IPS-18a (cell line): ENCODE measurements at regions not wholly inside any gene's neighbourhood (a gene's known extent, or its start where the extent isn't known, plus 50 kb on each side); places are given as distances from the start of the nearest gene placed in this dataset.

Experiments
- H3K27ac ChIP-seq: one replicate; pipeline ENCODE4 v1.5.1; 2013; ENCODE audit warnings: low read length
- H3K27me3 ChIP-seq: one replicate; pipeline ENCODE4 v1.6.1; 2013; ENCODE audit warnings: mild to moderate bottlenecking, low read length; ENCODE audit not compliant: control insufficient read depth, insufficient read depth
- H3K36me3 ChIP-seq: one replicate; pipeline ENCODE4 v1.6.1; 2013; ENCODE audit warnings: low read depth, low read length; ENCODE audit not compliant: control insufficient read depth
- H3K4me1 ChIP-seq: one replicate; pipeline ENCODE4 v1.6.1; 2013; ENCODE audit warnings: low read depth, low read length; ENCODE audit not compliant: control insufficient read depth
- H3K4me3 ChIP-seq: one replicate; pipeline ENCODE4 v1.5.1; 2013; ENCODE audit warnings: low read length
- H3K9ac ChIP-seq: one replicate; pipeline ENCODE4 v1.6.1; 2013; ENCODE audit warnings: mild to moderate bottlenecking, low read length, moderate library complexity
- H3K9me3 ChIP-seq: one replicate; pipeline ENCODE4 v1.6.1; 2013; ENCODE audit warnings: low read depth, low read length; ENCODE audit not compliant: control insufficient read depth

- H3K4me1 ChIP-seq: peaks cover 2% of the 10 kb centered on the region
- no peak overlapping the region for H3K9ac ChIP-seq
- H3K9me3 ChIP-seq: no peaks in the 10 kb centered on the region
- H3K36me3 ChIP-seq: no peaks in the 10 kb centered on the region
- no peak overlapping the region for H3K27ac ChIP-seq
- no peaks in the 10 kb centered on the region for H3K27me3 ChIP-seq
- no peak overlapping the region for H3K4me3 ChIP-seq
Observed at GRCh38 chr2:66673286-66673685, 238.4 kb downstream of the MEIS1 start.

GRCh38 chr2:66674087-66674486 lies 239.2 kb downstream of the MEIS1 start:
- Histone ChIP-seq H3K4me3 (no peak overlapping the region), H3K27ac (no peak overlapping the region), H3K36me3 (no peaks in the 10 kb centered on the region), H3K4me1 (peaks cover 9% of the 10 kb centered on the region), H3K9me3 (no peaks in the 10 kb centered on the region), H3K27me3 (no peaks in the 10 kb centered on the region), H3K9ac (no peak overlapping the region)

- no peak overlapping the region for H3K27ac ChIP-seq
- H3K4me1 ChIP-seq: peaks cover 22% of the 10 kb centered on the region
- no peak overlapping the region for H3K4me3 ChIP-seq
- no peaks in the 10 kb centered on the region for H3K36me3 ChIP-seq
- no peaks in the 10 kb centered on the region for H3K27me3 ChIP-seq
- H3K9me3 ChIP-seq: no peaks in the 10 kb centered on the region
- no peak overlapping the region for H3K9ac ChIP-seq
Observed at GRCh38 chr2:66675591-66675990, 240.7 kb downstream of the MEIS1 start.

- H3K9me3 ChIP-seq: no peaks in the 10 kb centered on the region
- no peak overlapping the region for H3K4me3 ChIP-seq
- H3K4me1 ChIP-seq: peaks cover 46% of the 10 kb centered on the region
- H3K36me3 ChIP-seq: no peaks in the 10 kb centered on the region
- H3K9ac ChIP-seq: no peak overlapping the region
- no peaks in the 10 kb centered on the region for H3K27me3 ChIP-seq
- H3K27ac ChIP-seq: no peak overlapping the region
Observed at GRCh38 chr2:66679442-66679841, 244.5 kb downstream of the MEIS1 start.

- H3K27ac ChIP-seq: no peak overlapping the region
- no peak overlapping the region for H3K9ac ChIP-seq
- no peaks in the 10 kb centered on the region for H3K27me3 ChIP-seq
- H3K4me1 ChIP-seq: peaks cover 59% of the 10 kb centered on the region
- H3K9me3 ChIP-seq: no peaks in the 10 kb centered on the region
- no peaks in the 10 kb centered on the region for H3K36me3 ChIP-seq
- H3K4me3 ChIP-seq: no peak overlapping the region
Observed at GRCh38 chr2:66682476-66682875, 247.6 kb downstream of the MEIS1 start.

GRCh38 chr2:66683064-66683463 lies 248.1 kb downstream of the MEIS1 start:
- Histone ChIP-seq H3K9ac (no peak overlapping the region), H3K36me3 (no peaks in the 10 kb centered on the region), H3K9me3 (no peaks in the 10 kb centered on the region), H3K27ac (no peak overlapping the region), H3K4me3 (no peak overlapping the region), H3K4me1 (peaks cover 61% of the 10 kb centered on the region), H3K27me3 (no peaks in the 10 kb centered on the region)

- Histone ChIP-seq H3K36me3 (no peaks in the 10 kb centered on the region), H3K27me3 (no peaks in the 10 kb centered on the region), H3K9ac (no peak overlapping the region), H3K4me1 (peaks cover 56% of the 10 kb centered on the region), H3K9me3 (no peaks in the 10 kb centered on the region), H3K4me3 (no peak overlapping the region), H3K27ac (no peak overlapping the region)
Observed at GRCh38 chr2:66683599-66683998, 248.7 kb downstream of the MEIS1 start.

- Histone ChIP-seq H3K4me3 (no peak overlapping the region), H3K4me1 (peaks cover 49% of the 10 kb centered on the region), H3K27ac (no peak overlapping the region), H3K27me3 (no peaks in the 10 kb centered on the region), H3K36me3 (no peaks in the 10 kb centered on the region), H3K9me3 (no peaks in the 10 kb centered on the region), H3K9ac (no peak overlapping the region)
Observed at GRCh38 chr2:66684289-66684688, 249.4 kb downstream of the MEIS1 start.

- H3K27ac ChIP-seq: no peak overlapping the region
- H3K4me3 ChIP-seq: peak overlapping the region; percentile 27
- no peaks in the 10 kb centered on the region for H3K36me3 ChIP-seq
- no peaks in the 10 kb centered on the region for H3K9me3 ChIP-seq
- peaks cover 48% of the 10 kb centered on the region for H3K4me1 ChIP-seq
- H3K27me3 ChIP-seq: no peaks in the 10 kb centered on the region
- peak overlapping the region; percentile 15 for H3K9ac ChIP-seq
Observed at GRCh38 chr2:66686755-66687154, 251.8 kb downstream of the MEIS1 start.

GRCh38 chr2:66688951-66689350 lies 254.0 kb downstream of the MEIS1 start:
- no peak overlapping the region for H3K4me3 ChIP-seq
- no peaks in the 10 kb centered on the region for H3K9me3 ChIP-seq
- H3K27me3 ChIP-seq: no peaks in the 10 kb centered on the region
- peaks cover 46% of the 10 kb centered on the region for H3K4me1 ChIP-seq
- H3K36me3 ChIP-seq: no peaks in the 10 kb centered on the region
- H3K9ac ChIP-seq: no peak overlapping the region
- H3K27ac ChIP-seq: no peak overlapping the region

- Histone ChIP-seq H3K27me3 (no peaks in the 10 kb centered on the region), H3K4me3 (no peak overlapping the region), H3K9me3 (no peaks in the 10 kb centered on the region), H3K27ac (no peak overlapping the region), H3K36me3 (no peaks in the 10 kb centered on the region), H3K4me1 (peaks cover 52% of the 10 kb centered on the region), H3K9ac (no peak overlapping the region)
Observed at GRCh38 chr2:66689456-66690051, 254.6 kb downstream of the MEIS1 start.

- Histone ChIP-seq H3K9me3 (no peaks in the 10 kb centered on the region), H3K9ac (no peak overlapping the region), H3K36me3 (no peaks in the 10 kb centered on the region), H3K4me1 (peaks cover 49% of the 10 kb centered on the region), H3K27me3 (no peaks in the 10 kb centered on the region), H3K4me3 (peak overlapping the region; percentile 12), H3K27ac (no peak overlapping the region)
Observed at GRCh38 chr2:66691031-66691965, 256.4 kb downstream of the MEIS1 start.
